DND-41 (cell line): ENCODE measurements at regions not wholly inside any gene's neighbourhood (a gene's known extent, or its start where the extent isn't known, plus 50 kb on each side); places are given as distances from the start of the nearest gene placed in this dataset.

Experiments used
- ATAC-seq: fragments of 200-7000 bp; cut with Tn5 transposase; 3 replicates; pipeline ENCODE4 v1.9.1; 2021; ENCODE audit warnings: low read depth; ENCODE audit not compliant: insufficient read depth
- DNase-seq: peaks from one replicate; pipeline ENCODE4 v3.0.0-alpha.2; 2020
- H2AFZ ChIP-seq: 2 replicates; pipeline ENCODE4 v1.6.0; 2012; ENCODE audit warnings: low read depth, low read length
- H3K27ac ChIP-seq: 2 replicates; pipeline ENCODE4 v1.5.1; 2012; ENCODE audit warnings: low read length, inconsistent platforms
- H3K27me3 ChIP-seq: fragments of 200-600 bp; sonication (generic); 2 replicates; pipeline ENCODE4 v1.6.0; 2012; ENCODE audit warnings: low read length, mild to moderate bottlenecking, inconsistent platforms; ENCODE audit not compliant: insufficient read depth, poor library complexity
- H3K36me3 ChIP-seq: 2 replicates; pipeline ENCODE4 v1.5.1; 2012; ENCODE audit warnings: low read length, inconsistent platforms; ENCODE audit not compliant: insufficient read depth
- H3K4me1 ChIP-seq: 2 replicates; pipeline ENCODE4 v1.5.1; 2012; ENCODE audit warnings: mild to moderate bottlenecking, low read length; ENCODE audit not compliant: insufficient read depth
- H3K4me2 ChIP-seq: 2 replicates; pipeline ENCODE4 v1.6.0; 2012; ENCODE audit warnings: mild to moderate bottlenecking, moderate library complexity, low read length, inconsistent platforms; ENCODE audit not compliant: insufficient read depth
- H3K4me3 ChIP-seq, 2 experiments: fragments of 200-600 bp in 1 of 2; shearing (Covaris generic) in 1 of 2; 2 replicates each; pipeline ENCODE4 v1.5.1; 2012 to 2016; ENCODE audit warnings: inconsistent platforms in 2 of 2, low read length in 2 of 2, mild to moderate bottlenecking in 2 of 2, low read depth in 1 of 2, moderate library complexity in 1 of 2
- H3K79me2 ChIP-seq: 2 replicates; pipeline ENCODE4 v1.6.0; 2012; ENCODE audit warnings: low read length, inconsistent platforms; ENCODE audit not compliant: insufficient read depth
- H3K9ac ChIP-seq: 2 replicates; pipeline ENCODE4 v1.6.0; 2012; ENCODE audit warnings: low read depth, mild to moderate bottlenecking, inconsistent platforms, low read length, moderate library complexity
- H3K9me3 ChIP-seq: 2 replicates; pipeline ENCODE4 v1.5.1; 2012; ENCODE audit warnings: low read length, moderate library complexity, mild to moderate bottlenecking, inconsistent platforms; ENCODE audit not compliant: insufficient read depth, severe bottlenecking
- H4K20me1 ChIP-seq: 2 replicates; pipeline ENCODE4 v1.6.0; 2012; ENCODE audit warnings: low read length; ENCODE audit not compliant: insufficient read depth
- EZH2 ChIP-seq: IDR thresholded peaks from 3 replicates; pipeline ENCODE4 v1.6.1; 2012; ENCODE audit warnings: borderline replicate concordance, low read depth, mild to moderate bottlenecking, moderate library complexity, low read length, inconsistent platforms; ENCODE audit not compliant: severe bottlenecking
- TF ChIP-seq, protein P1 (sequence below): IDR thresholded peaks from 2 replicates; pipeline ENCODE4 v1.5.1; 2012; ENCODE audit warnings: borderline replicate concordance, low read length, moderate library complexity, mild to moderate bottlenecking; ENCODE audit not compliant: poor library complexity, severe bottlenecking; ENCODE audit errors: extremely low read depth

DNA sequence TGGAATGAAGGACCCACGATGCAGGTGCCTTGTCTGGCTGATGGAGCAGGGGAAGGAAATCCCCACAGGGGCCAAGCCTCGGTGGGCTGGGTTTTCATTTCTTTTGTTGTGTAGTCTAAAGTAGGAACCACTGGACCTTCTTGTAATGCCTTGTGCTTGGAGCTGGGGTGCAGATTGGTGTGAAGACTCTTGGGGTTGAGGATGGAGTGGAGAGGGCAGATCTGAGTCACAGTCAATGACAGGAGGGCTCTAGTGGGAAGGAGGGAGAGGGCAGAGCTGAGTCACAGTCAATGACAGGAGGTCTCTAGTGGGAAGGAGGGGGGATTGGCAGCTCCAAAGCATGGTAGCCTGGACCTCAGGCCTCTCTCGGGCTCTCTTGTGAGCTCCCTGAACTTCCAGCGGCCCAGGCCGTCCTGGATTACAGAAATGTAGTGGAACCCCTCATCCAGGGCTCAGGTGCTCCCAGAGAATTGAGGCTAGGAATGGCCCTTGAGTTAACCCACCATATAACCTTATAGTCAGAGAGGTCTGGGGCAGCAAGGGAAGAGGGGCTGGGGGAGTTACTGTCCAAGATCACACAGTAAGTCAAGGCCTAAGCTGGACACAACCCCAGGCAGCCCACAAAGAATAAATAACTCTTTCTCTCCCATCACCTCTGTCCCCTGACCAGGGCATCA is 313.8 kb downstream of the MATN1 start:
- DNase-seq (no peak), ATAC-seq (no peak)
- H3K4me3 ChIP-seq = no peak overlapping the region
- no peak overlapping the region for H2AFZ ChIP-seq
- no peaks in the 10 kb centered on the region for H3K4me1 ChIP-seq
- H3K27me3 ChIP-seq = peaks cover 5% of the 10 kb centered on the region
- H4K20me1 ChIP-seq = peaks cover 1% of the 10 kb centered on the region; the same call in 1 of the 2 replicates
- H3K27ac ChIP-seq = no peak overlapping the region
- H3K79me2 ChIP-seq = no peaks in the 10 kb centered on the region
- H3K9ac ChIP-seq = no peak overlapping the region
- TF ChIP-seq, protein P1, sequence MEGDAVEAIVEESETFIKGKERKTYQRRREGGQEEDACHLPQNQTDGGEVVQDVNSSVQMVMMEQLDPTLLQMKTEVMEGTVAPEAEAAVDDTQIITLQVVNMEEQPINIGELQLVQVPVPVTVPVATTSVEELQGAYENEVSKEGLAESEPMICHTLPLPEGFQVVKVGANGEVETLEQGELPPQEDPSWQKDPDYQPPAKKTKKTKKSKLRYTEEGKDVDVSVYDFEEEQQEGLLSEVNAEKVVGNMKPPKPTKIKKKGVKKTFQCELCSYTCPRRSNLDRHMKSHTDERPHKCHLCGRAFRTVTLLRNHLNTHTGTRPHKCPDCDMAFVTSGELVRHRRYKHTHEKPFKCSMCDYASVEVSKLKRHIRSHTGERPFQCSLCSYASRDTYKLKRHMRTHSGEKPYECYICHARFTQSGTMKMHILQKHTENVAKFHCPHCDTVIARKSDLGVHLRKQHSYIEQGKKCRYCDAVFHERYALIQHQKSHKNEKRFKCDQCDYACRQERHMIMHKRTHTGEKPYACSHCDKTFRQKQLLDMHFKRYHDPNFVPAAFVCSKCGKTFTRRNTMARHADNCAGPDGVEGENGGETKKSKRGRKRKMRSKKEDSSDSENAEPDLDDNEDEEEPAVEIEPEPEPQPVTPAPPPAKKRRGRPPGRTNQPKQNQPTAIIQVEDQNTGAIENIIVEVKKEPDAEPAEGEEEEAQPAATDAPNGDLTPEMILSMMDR = no peak
- TF ChIP-seq EZH2 = no peak
- H3K9me3 ChIP-seq = no peaks in the 10 kb centered on the region
- no peak overlapping the region for H3K4me2 ChIP-seq
- H3K36me3 ChIP-seq = no peaks in the 10 kb centered on the region

DNA sequence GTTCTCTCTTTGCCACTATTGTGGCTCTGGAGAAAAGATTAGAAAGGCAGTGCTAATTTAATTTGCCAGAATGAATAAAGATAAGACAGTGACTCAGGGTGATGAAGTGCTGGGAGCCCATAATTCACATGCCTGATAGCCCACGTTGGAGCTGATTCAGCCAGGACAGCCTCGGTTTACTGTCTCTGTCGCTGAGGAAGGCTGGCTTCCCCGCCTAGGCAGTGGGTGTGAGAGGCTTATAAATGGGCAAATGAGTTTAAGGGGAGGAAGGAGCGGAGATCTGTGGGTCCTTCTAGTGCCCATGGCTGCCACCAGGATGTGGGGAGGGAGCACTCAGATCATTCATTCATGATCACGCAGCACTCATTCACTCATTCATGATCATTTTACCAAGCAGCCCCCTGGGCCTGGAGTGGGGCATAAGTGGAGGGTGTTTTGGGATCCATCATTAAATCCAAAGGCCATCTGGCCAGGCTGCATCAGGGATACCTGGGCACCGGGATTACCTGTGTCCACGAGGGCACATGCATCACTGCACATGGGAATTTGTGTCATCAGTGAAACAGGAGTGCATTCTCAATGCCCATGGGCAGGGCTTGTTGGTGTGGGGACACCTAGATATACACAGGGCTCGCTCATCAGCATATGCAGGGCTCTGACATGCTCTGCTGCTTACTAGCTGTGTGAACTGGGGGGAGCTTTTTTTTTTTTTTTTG is 315.4 kb downstream of the MATN1 start:
- H3K27me3 ChIP-seq = peaks cover 16% of the 10 kb centered on the region
- H3K79me2 ChIP-seq = no peaks in the 10 kb centered on the region
- H3K9me3 ChIP-seq = no peaks in the 10 kb centered on the region
- no peak overlapping the region for H3K4me2 ChIP-seq
- H3K9ac ChIP-seq = no peak overlapping the region
- H3K4me3 ChIP-seq = no peak overlapping the region
- ATAC-seq = no peak
- no peaks in the 10 kb centered on the region for H3K36me3 ChIP-seq
- no peak for DNase-seq
- H4K20me1 ChIP-seq = no peaks in the 10 kb centered on the region; the same call in 1 of the 2 replicates
- no peak overlapping the region for H2AFZ ChIP-seq
- no peak for TF ChIP-seq EZH2
- TF ChIP-seq, protein P1 = no peak
- no peaks in the 10 kb centered on the region for H3K4me1 ChIP-seq
- no peak overlapping the region for H3K27ac ChIP-seq

DNA sequence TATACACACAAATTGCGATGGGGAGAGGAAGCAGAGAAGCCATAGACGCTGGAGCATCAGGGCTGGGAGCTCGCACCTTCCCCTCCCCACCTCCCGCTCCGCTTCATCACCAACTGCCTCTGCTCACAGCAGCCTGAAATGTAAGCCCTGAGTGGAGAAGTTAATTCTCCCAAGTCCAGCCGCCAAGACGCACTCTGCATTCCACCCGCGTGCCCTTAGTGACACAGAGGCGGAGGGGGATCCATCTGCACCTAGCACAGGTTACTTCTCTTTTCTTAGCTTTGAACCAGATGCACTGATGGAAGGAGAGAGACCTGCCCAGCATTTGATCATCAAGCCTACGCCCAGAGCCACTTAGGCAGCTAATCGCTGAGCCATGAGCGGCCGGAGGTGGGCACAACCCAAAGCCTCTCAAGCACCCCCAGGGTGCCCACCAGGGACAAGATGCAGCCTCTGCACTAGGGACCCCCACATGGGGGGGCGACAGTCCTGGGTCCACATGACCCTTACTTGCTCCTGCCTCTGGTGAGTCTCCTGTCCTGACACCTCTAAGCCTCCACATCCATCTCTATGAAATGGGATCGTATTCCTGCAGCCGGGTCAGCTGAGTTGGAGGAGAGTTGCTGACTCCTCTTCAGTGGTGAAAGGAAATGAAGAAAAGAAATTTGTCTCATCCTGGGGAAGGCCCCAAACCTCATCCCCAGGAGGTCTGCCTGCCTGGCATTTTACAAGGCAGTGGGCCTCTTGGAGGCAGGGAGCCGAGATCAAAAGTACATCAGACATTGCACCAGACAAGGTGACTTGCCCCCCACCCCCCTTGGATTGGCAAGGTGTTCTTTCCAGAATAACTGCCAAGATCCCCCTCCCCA is 316.2 kb downstream of the MATN1 start:
- H3K4me3 ChIP-seq = no peak overlapping the region
- DNase-seq (no peak), ATAC-seq (no peak)
- H3K4me1 ChIP-seq = no peaks in the 10 kb centered on the region
- H3K27me3 ChIP-seq = peaks cover 17% of the 10 kb centered on the region
- no peaks in the 10 kb centered on the region for H3K36me3 ChIP-seq
- no peaks in the 10 kb centered on the region; the same call in 1 of the 2 replicates for H4K20me1 ChIP-seq
- no peak overlapping the region for H3K27ac ChIP-seq
- H3K9me3 ChIP-seq = no peaks in the 10 kb centered on the region
- H2AFZ ChIP-seq = no peak overlapping the region
- no peak overlapping the region for H3K4me2 ChIP-seq
- TF ChIP-seq EZH2 = no peak
- TF ChIP-seq, protein P1 = no peak
- H3K9ac ChIP-seq = no peak overlapping the region
- no peaks in the 10 kb centered on the region for H3K79me2 ChIP-seq
